B cell (primary cell): ENCODE measurements at regions not wholly inside any gene's neighbourhood (a gene's known extent, or its start where the extent isn't known, plus 50 kb on each side); places are given as distances from the start of the nearest gene placed in this dataset.

Source experiments
- ATAC-seq: fragments of 200-7000 bp; cut with Tn5 transposase; one replicate; pipeline ENCODE4 v1.10.0; 2021; ENCODE audit warnings: low read depth, mild to moderate bottlenecking, moderate number of reproducible peaks, moderate library complexity
- CTCF ChIA-PET: fragments of 350-600 bp; sonication (Branson Sonifier 250); formaldehyde crosslinking; loops from one replicate; lab custom pipeline; 2021; ENCODE audit warnings: antibody characterized with exemption, inconsistent platforms; lab: Charles Lee
- POLR2A ChIA-PET: fragments of 350-600 bp; sonication (Branson Sonifier 250); formaldehyde crosslinking; loops from one replicate; lab custom pipeline; 2021; ENCODE audit warnings: antibody characterized with exemption; lab: Charles Lee
- DNase-seq: peaks from one replicate; pipeline ENCODE4 v3.0.0; 2013
- H2AFZ ChIP-seq: 2 replicates; pipeline ENCODE4 v1.6.1; 2012; ENCODE audit warnings: mild to moderate bottlenecking, low read depth, low read length; ENCODE audit not compliant: insufficient read depth, poor library complexity, severe bottlenecking
- H3K27ac ChIP-seq, 2 donors: 1 replicate in 1 of 2; 2 replicates in 1 of 2; pipeline ENCODE4 v1.5.1; 2012 to 2013; ENCODE audit warnings: low read length in 2 of 2, mild to moderate bottlenecking in 2 of 2, moderate library complexity in 1 of 2
- H3K27me3 ChIP-seq, 4 experiments: fragments of 200-600 bp in 1 of 4; sonication (generic) in 1 of 4; replicated peaks in 1 of 4; 1 replicate in 2 of 4; 2 replicates in 2 of 4; pipeline versions ENCODE4 v1.6.1 to v1.7.0; 2013 to 2016; ENCODE audit warnings: low read length in 3 of 4, mild to moderate bottlenecking in 2 of 4, mixed read lengths in 1 of 4, moderate library complexity in 1 of 4; ENCODE audit not compliant: insufficient read depth in 4 of 4, control insufficient read depth in 3 of 4; ENCODE audit errors: control extremely low read depth in 1 of 4
- H3K36me3 ChIP-seq, 2 experiments: replicated peaks in 1 of 2; 1 replicate in 1 of 2; 2 replicates in 1 of 2; pipeline versions ENCODE4 v1.6.1 to v1.7.1; 2013; ENCODE audit warnings: low read length in 1 of 2; ENCODE audit not compliant: insufficient read depth in 2 of 2, control insufficient read depth in 1 of 2; ENCODE audit errors: control extremely low read depth in 1 of 2, extremely low read depth in 1 of 2
- H3K4me1 ChIP-seq, 2 donors: fragments of 200-600 bp in 1 of 2; sonication (generic) in 1 of 2; 1 replicate in 1 of 2; 2 replicates in 1 of 2; pipeline versions ENCODE4 v1.5.1 to v1.6.1; 2013 to 2017; ENCODE audit warnings: low read length in 2 of 2; ENCODE audit not compliant: control insufficient read depth in 2 of 2, insufficient read depth in 2 of 2
- H3K4me2 ChIP-seq: replicated peaks from 2 replicates; pipeline ENCODE3; 2012; ENCODE audit warnings: mild to moderate bottlenecking, low read depth, low read length; ENCODE audit not compliant: poor library complexity, severe bottlenecking
- H3K4me3 ChIP-seq, 5 experiments: fragments of 200-600 bp in 1 of 5; sonication (generic) in 1 of 5; 1 replicate in 3 of 5; 2 replicates in 2 of 5; pipeline versions ENCODE4 v1.5.1 to v1.7.0; 2011 to 2016; ENCODE audit warnings: low read length in 4 of 5, mild to moderate bottlenecking in 4 of 5, low read depth in 2 of 5, control low read depth in 1 of 5, moderate library complexity in 1 of 5; ENCODE audit not compliant: insufficient read depth in 1 of 5; ENCODE audit errors: control extremely low read depth in 1 of 5, extremely low read depth in 1 of 5
- H3K79me2 ChIP-seq: fragments of 200-600 bp; sonication (generic); one replicate; pipeline ENCODE4 v1.6.0; 2016; ENCODE audit warnings: low read length; ENCODE audit not compliant: control insufficient read depth, insufficient read depth
- H3K9ac ChIP-seq: fragments of 200-600 bp; sonication (generic); 2 replicates; pipeline ENCODE4 v1.6.1; 2017; ENCODE audit warnings: mild to moderate bottlenecking, low read length, moderate library complexity
- H3K9me3 ChIP-seq, 3 donors: one replicate each; pipeline versions ENCODE4 v1.6.1 to v1.7.1; 2013; ENCODE audit warnings: low read length in 2 of 3; ENCODE audit not compliant: control insufficient read depth in 2 of 3, insufficient read depth in 1 of 3; ENCODE audit errors: control extremely low read depth in 1 of 3
- H4K20me1 ChIP-seq: 2 replicates; pipeline ENCODE4 v1.6.0; 2012; ENCODE audit warnings: mild to moderate bottlenecking, low read length; ENCODE audit not compliant: insufficient read depth, control insufficient read depth, poor library complexity, severe bottlenecking
- H3K27ac Mint-ChIP-seq: one replicate; pipeline ENCODE4 v1.8.0; 2021; ENCODE audit warnings: mixed read lengths
- H3K27me3 Mint-ChIP-seq: one replicate; pipeline ENCODE4 v1.8.0; 2021; ENCODE audit warnings: mixed read lengths
- H3K4me1 Mint-ChIP-seq: one replicate; pipeline ENCODE4 v1.8.0; 2021; ENCODE audit warnings: mixed read lengths
- H3K4me3 Mint-ChIP-seq: one replicate; pipeline ENCODE4 v1.8.0; 2021; ENCODE audit warnings: mixed read lengths
- H3K9me3 Mint-ChIP-seq: one replicate; pipeline ENCODE4 v1.8.0; 2022; ENCODE audit warnings: mixed read lengths; ENCODE audit not compliant: insufficient read depth
- CTCF ChIP-seq: fragments of 200-600 bp; IDR thresholded peaks from one replicate; pipeline ENCODE4 v1.8.0; 2022; ENCODE audit warnings: antibody characterized with exemption, mild to moderate bottlenecking
- EZH2 ChIP-seq: IDR thresholded peaks from 2 replicates; pipeline ENCODE4 v1.6.1; 2012; ENCODE audit warnings: borderline replicate concordance, low read depth, mild to moderate bottlenecking, moderate library complexity, low read length; ENCODE audit not compliant: insufficient read depth, poor library complexity, severe bottlenecking
- WGBS: methylation state at CpG from one replicate; pipeline ENCODE4 v1.1.5; 2013; ENCODE audit warnings: missing lambda C conversion rate; ENCODE audit not compliant: insufficient coverage; 5-methylcytosine and 5-hydroxymethylcytosine counted together
- intact Hi-C: fragments of 100-400 bp; cut with micrococcal nuclease; formaldehyde crosslinking; loops from one replicate; pipeline ENCODE4 v1.10.0; 2022

DNA sequence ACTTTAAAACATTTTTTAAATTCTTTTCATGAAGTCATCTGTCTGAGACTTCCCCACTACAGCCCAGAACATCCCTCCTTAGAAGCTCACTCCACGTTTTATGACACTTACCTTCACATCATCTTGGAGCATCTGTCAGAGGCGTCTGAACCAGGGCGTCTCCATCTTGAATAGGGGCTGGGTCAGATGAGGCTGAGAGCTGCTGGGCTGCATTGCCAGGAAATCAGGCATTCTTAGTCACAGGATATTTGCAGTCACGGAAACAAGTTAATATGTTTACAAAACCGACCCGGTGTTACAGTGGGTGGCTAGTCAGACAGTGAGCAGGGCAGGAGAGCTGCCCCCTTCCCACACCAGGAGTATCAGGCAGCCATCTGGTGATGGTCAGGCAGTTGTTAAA is 456.5 kb downstream of the FBXO15 start:
- H3K9me3 Mint-ChIP-seq, result no peaks in the 10 kb centered on the region
- H3K4me3 Mint-ChIP-seq, result no peak overlapping the region
- H3K4me3 ChIP-seq, result no peak overlapping the region
- H3K4me2 ChIP-seq, result no peak overlapping the region
- TF ChIP-seq EZH2, result no peak
- TF ChIP-seq CTCF, result no peak
- no peak overlapping the region for H3K27ac Mint-ChIP-seq
- H3K36me3 ChIP-seq, result no peaks in the 10 kb centered on the region
- peaks cover 0 to 2% (median 0%) of the 10 kb centered on the region in 3 donors for H3K9me3 ChIP-seq
- no peaks in the 10 kb centered on the region for H3K27me3 Mint-ChIP-seq
- no peak overlapping the region for H3K27ac ChIP-seq
- intact Hi-C loops, result no loop called here
- no peak overlapping the region for H3K9ac ChIP-seq
- ChIA-PET POLR2A (no interaction called here), CTCF (no interaction called here)
- no peak overlapping the region for H2AFZ ChIP-seq
- H3K4me1 ChIP-seq, result peaks cover 6 to 9% of the 10 kb centered on the region in 2 donors
- H4K20me1 ChIP-seq, result no peaks in the 10 kb centered on the region
- H3K79me2 ChIP-seq, result no peaks in the 10 kb centered on the region
- WGBS, result 88% methylated on average over 2 of the region's 6 CpGs
- H3K4me1 Mint-ChIP-seq, result peaks cover 11% of the 10 kb centered on the region
- H3K27me3 ChIP-seq, result no peaks in the 10 kb centered on the region
- no peak for DNase-seq
- ATAC-seq, result no peak

GRCh38 chr18:73690222-73690621 is 457.4 kb downstream of the FBXO15 start:
- Histone ChIP-seq H3K4me2 (no peak overlapping the region), H3K9ac (no peak overlapping the region), H3K36me3 (no peaks in the 10 kb centered on the region), H3K9me3 (peaks cover 0 to 2% (median 0%) of the 10 kb centered on the region in 3 donors), H3K27ac (no peak overlapping the region), H3K4me3 (no peak overlapping the region), H4K20me1 (no peaks in the 10 kb centered on the region), H2AFZ (no peak overlapping the region), H3K4me1 (peaks cover 6 to 9% of the 10 kb centered on the region in 2 donors), H3K27me3 (no peaks in the 10 kb centered on the region), H3K79me2 (no peaks in the 10 kb centered on the region)
- POLR2A ChIA-PET, result no interaction called here
- ATAC-seq (no peak), DNase-seq (no peak)
- CTCF ChIA-PET, result no interaction called here
- H3K27ac Mint-ChIP-seq, result no peak overlapping the region
- no peak overlapping the region for H3K4me3 Mint-ChIP-seq
- peaks cover 11% of the 10 kb centered on the region for H3K4me1 Mint-ChIP-seq
- 91% methylated on average over 3 of the region's 3 CpGs for WGBS
- TF ChIP-seq CTCF, result no peak
- no peak for TF ChIP-seq EZH2
- intact Hi-C loops, result no loop called here
- H3K27me3 Mint-ChIP-seq, result no peaks in the 10 kb centered on the region
- no peaks in the 10 kb centered on the region for H3K9me3 Mint-ChIP-seq
